K562 (cell line): ENCODE measurements at regions not wholly inside any gene's neighbourhood (a gene's known extent, or its start where the extent isn't known, plus 50 kb on each side); places are given as distances from the start of the nearest gene placed in this dataset.

ENCODE experiments used
- BCL6 ChIP-seq: fragments of 250-450 bp; sonication (Bioruptor Pico); IDR thresholded peaks from 2 replicates; pipeline ENCODE4 v1.4.0; 2020
- MTA2 ChIP-seq: fragments of 450-650 bp; IDR thresholded peaks from 2 replicates; pipeline ENCODE4 v1.6.1; 2016; ENCODE audit warnings: low read depth
- RUNX1 ChIP-seq: sonication (generic); IDR thresholded peaks from 2 replicates; pipeline ENCODE4 v1.6.1; 2016; ENCODE audit warnings: antibody characterized with exemption, low read depth

- TF ChIP-seq MTA2 = no peak
- no peak for TF ChIP-seq RUNX1
- no peak for TF ChIP-seq BCL6 (CRISPR knock-in tag)
Observed at GRCh38 chr5:22985446-22985845, 132.3 kb upstream of the CDH12 start.
